HG03103 (cell line): ENCODE measurements at regions not wholly inside any gene's neighbourhood (a gene's known extent, or its start where the extent isn't known, plus 50 kb on each side); places are given as distances from the start of the nearest gene placed in this dataset.
"Not testable (repeated sequence)": the region's sequence is repeated elsewhere in the genome, so short reads cannot be mapped to it uniquely, and the experiment has no call there.

Experiments used
- ATAC-seq: cut with Tn5 transposase; IDR thresholded peaks from one replicate; pipeline ENCODE4 v1.9.1; 2021; ENCODE audit warnings: low read depth; ENCODE audit not compliant: unreplicated experiment

- no peak for ATAC-seq
Measured at GRCh38 chr2:31666878-31667277, 86.1 kb upstream of the SRD5A2 start.

GRCh38 chr2:31664949-31665724 is 84.4 kb upstream of the SRD5A2 start:
- ATAC-seq: no peak

GRCh38 chr2:31660812-31661335 is 80.1 kb upstream of the SRD5A2 start:
- no peak for ATAC-seq

- ATAC-seq: no peak
Measured at GRCh38 chr2:31660165-31660564, 79.4 kb upstream of the SRD5A2 start.

GRCh38 chr2:31654241-31654640 is 73.5 kb upstream of the SRD5A2 start:
- no peak for ATAC-seq

GRCh38 chr2:31651736-31652135 is 71.0 kb upstream of the SRD5A2 start:
- no peak for ATAC-seq

GRCh38 chr2:31651267-31651666 is 70.5 kb upstream of the SRD5A2 start:
- ATAC-seq: no peak

- ATAC-seq: no peak
Measured at GRCh38 chr2:31644551-31644950, 63.8 kb upstream of the SRD5A2 start.

- no peak for ATAC-seq
Measured at GRCh38 chr2:31642707-31643106, 62.0 kb upstream of the SRD5A2 start.

GRCh38 chr2:31632201-31632600 is 51.5 kb upstream of the SRD5A2 start:
- not testable (repeated sequence) for ATAC-seq
